Gastrocnemius medialis (tissue), 4 donors: ENCODE measurements at regions not wholly inside any gene's neighbourhood (a gene's known extent, or its start where the extent isn't known, plus 50 kb on each side); places are given as distances from the start of the nearest gene placed in this dataset.

Source experiments
- ATAC-seq, 2 donors: fragments of 150-250 bp; one replicate each; pipeline ENCODE4 v1.9.1; 2016
- DNase-seq, 2 donors: peaks; one replicate each; pipeline ENCODE4 v3.0.0-alpha.2; 2019
- H3K27ac ChIP-seq, 4 donors: fragments of 200-600 bp; sonication (generic); 1 replicate in 1 of 4; 2 replicates in 3 of 4; pipeline ENCODE4 v1.5.1; 2016 to 2018; ENCODE audit warnings: mild to moderate bottlenecking in 2 of 4, moderate library complexity in 1 of 4
- H3K27me3 ChIP-seq, 3 donors: fragments of 200-600 bp; sonication (generic) in 2 of 3; 1 replicate in 1 of 3; 2 replicates in 2 of 3; pipeline versions ENCODE4 v1.5.1 to v1.6.0; 2016 to 2019; ENCODE audit warnings: mild to moderate bottlenecking in 1 of 3, moderate library complexity in 1 of 3
- H3K36me3 ChIP-seq, 2 donors: fragments of 200-600 bp; sonication (generic) in 1 of 2; one replicate each; pipeline ENCODE4 v1.5.1; 2017 to 2018
- H3K4me1 ChIP-seq, 2 donors: fragments of 200-600 bp; sonication (generic) in 1 of 2; one replicate each; pipeline ENCODE4 v1.5.1; 2016 to 2017; ENCODE audit warnings: mild to moderate bottlenecking in 2 of 2
- H3K4me3 ChIP-seq, 4 donors: fragments of 200-600 bp; sonication (generic) in 3 of 4; 1 replicate in 1 of 4; 2 replicates in 3 of 4; pipeline ENCODE4 v1.5.1; 2016 to 2019; ENCODE audit warnings: mild to moderate bottlenecking in 2 of 4
- H3K9me3 ChIP-seq, 3 donors: fragments of 200-600 bp; sonication (generic) in 2 of 3; 1 replicate in 1 of 3; 2 replicates in 2 of 3; pipeline ENCODE4 v1.5.1; 2016 to 2019
- POLR2A ChIP-seq, 2 donors: fragments of 450-650 bp; IDR thresholded peaks; one replicate each; pipeline ENCODE4 v1.6.1; 2017; ENCODE audit warnings: antibody characterized with exemption in 2 of 2, mild to moderate bottlenecking in 2 of 2, moderate library complexity in 2 of 2
- in situ Hi-C, 4 donors: fragments of 200-750 bp; cut with MboI; loops; one replicate each; pipeline versions ENCODE4 v1.15.0 to v1.8.0; 2017; ENCODE audit warnings: low sequenced_read_pairs in 4 of 4
- intact Hi-C: fragments of 100-400 bp; cut with DNase I; formaldehyde crosslinking; loops from one replicate; pipeline ENCODE4 v1.15.1; 2023; ENCODE audit warnings: low total_unique reads
- TF ChIP-seq, protein P1 (sequence below), 5 experiments: fragments of 450-650 bp in 3 of 5; fragments of 200-600 bp in 2 of 5; sonication (generic) in 2 of 5; IDR thresholded peaks in 4 of 5; conservative IDR thresholded peaks in 1 of 5; 1 replicate in 4 of 5; 2 replicates in 1 of 5; pipeline ENCODE4 v1.5.1; 2016 to 2019; ENCODE audit warnings: antibody characterized with exemption in 5 of 5, mild to moderate bottlenecking in 3 of 5, moderate library complexity in 3 of 5

DNA sequence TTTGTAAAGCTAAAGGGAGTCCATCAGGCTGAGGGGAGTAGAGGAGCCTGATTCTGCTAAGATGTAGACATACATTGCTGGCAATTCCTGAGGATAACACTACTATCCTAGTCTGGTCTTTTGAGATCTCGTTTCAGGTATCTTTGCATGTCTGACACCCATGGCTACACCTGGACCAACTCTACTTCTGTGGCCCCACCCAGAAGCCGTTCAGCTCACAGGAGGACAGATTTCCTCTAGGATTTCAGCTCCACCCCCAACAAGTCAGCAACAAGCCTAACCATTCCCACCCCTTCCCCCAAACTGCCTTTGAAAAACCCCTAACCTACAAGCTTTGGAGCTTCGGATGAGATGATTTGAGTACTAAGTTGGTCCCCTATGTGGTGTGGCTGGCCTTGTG, 848.2 kb downstream of the NLGN4X start:
- no peak for TF ChIP-seq POLR2A (IDR thresholded peaks at IDR 0.05)
- TF ChIP-seq, protein P1, sequence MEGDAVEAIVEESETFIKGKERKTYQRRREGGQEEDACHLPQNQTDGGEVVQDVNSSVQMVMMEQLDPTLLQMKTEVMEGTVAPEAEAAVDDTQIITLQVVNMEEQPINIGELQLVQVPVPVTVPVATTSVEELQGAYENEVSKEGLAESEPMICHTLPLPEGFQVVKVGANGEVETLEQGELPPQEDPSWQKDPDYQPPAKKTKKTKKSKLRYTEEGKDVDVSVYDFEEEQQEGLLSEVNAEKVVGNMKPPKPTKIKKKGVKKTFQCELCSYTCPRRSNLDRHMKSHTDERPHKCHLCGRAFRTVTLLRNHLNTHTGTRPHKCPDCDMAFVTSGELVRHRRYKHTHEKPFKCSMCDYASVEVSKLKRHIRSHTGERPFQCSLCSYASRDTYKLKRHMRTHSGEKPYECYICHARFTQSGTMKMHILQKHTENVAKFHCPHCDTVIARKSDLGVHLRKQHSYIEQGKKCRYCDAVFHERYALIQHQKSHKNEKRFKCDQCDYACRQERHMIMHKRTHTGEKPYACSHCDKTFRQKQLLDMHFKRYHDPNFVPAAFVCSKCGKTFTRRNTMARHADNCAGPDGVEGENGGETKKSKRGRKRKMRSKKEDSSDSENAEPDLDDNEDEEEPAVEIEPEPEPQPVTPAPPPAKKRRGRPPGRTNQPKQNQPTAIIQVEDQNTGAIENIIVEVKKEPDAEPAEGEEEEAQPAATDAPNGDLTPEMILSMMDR (IDR thresholded peaks at IDR 0.05 in 4 of 5, conservative IDR thresholded peaks at IDR 0.05 in 1 of 5), result no peak
- DNase-seq (no peak), ATAC-seq (no peak)
- intact Hi-C loops, result no loop called here
- no peaks in the 10 kb centered on the region for H3K9me3 ChIP-seq
- H3K4me3 ChIP-seq, result no peak overlapping the region
- H3K36me3 ChIP-seq, result no peaks in the 10 kb centered on the region
- H3K4me1 ChIP-seq, result no peaks in the 10 kb centered on the region
- H3K27ac ChIP-seq, result no peak overlapping the region
- H3K27me3 ChIP-seq, result no peaks in the 10 kb centered on the region
- in situ Hi-C loops, result no loop called here

DNA sequence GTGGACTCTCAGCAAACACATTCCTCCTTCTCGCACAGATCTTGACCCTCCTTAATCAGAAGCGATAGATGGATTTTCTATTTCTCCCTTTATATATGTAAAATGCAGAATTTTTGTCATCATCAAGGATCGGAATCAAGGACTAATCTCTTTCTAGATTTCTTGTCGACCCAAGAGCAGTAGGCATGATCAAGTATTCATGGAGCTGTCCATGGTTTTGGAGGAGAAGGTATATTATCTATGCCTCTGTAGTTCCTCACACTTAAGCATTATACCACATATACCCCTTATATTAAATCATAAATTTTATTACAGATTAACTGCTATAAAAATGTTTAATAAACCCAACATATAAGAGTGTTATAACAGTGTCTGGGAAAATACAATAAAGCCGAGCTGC, 886.8 kb downstream of the NLGN4X start:
- DNase-seq (no peak), ATAC-seq (no peak)
- Histone ChIP-seq H3K27ac (no peak overlapping the region), H3K4me3 (no peak overlapping the region), H3K4me1 (no peaks in the 10 kb centered on the region), H3K9me3 (no peaks in the 10 kb centered on the region), H3K36me3 (no peaks in the 10 kb centered on the region), H3K27me3 (no peaks in the 10 kb centered on the region)
- in situ Hi-C loops (loop anchor here in 1 of 4 donors (25.0 kb wide), 1 partner anchor 105 kb away; no protein-coding TSS in a partner anchor), intact Hi-C loops (no loop called here)
- TF ChIP-seq, protein P1 (IDR thresholded peaks at IDR 0.05 in 4 of 5, conservative IDR thresholded peaks at IDR 0.05 in 1 of 5), result no peak
- TF ChIP-seq POLR2A (IDR thresholded peaks at IDR 0.05), result no peak

DNA sequence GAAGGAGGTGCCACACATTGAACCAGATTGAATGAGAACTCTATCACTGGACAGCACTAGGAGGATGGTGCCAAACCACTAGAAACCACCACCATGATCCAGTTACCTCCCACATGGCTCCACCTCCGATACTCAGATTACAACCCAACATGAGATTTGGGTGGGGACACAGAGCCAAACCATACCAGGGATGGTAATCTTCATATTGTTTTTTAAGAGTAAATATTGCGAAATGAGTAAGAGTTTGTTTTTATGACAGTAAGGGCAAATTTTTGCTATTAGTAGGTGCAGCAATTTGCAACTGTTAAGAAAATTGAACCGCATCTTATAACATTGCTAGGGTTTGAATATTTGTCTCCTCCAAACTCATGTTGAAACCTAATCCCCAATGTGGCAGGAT, 891.5 kb downstream of the NLGN4X start:
- DNase-seq (no peak), ATAC-seq (no peak)
- intact Hi-C loops (no loop called here), in situ Hi-C loops (loop anchor here in 1 of 4 donors (25.0 kb wide), 1 partner anchor 100 kb away; no protein-coding TSS in a partner anchor)
- TF ChIP-seq POLR2A (IDR thresholded peaks at IDR 0.05), result no peak
- TF ChIP-seq, protein P1 (IDR thresholded peaks at IDR 0.05 in 4 of 5, conservative IDR thresholded peaks at IDR 0.05 in 1 of 5), result no peak
- Histone ChIP-seq H3K36me3 (no peaks in the 10 kb centered on the region), H3K4me1 (no peaks in the 10 kb centered on the region), H3K4me3 (no peak overlapping the region), H3K27me3 (no peaks in the 10 kb centered on the region), H3K9me3 (no peaks in the 10 kb centered on the region), H3K27ac (no peak overlapping the region)

DNA sequence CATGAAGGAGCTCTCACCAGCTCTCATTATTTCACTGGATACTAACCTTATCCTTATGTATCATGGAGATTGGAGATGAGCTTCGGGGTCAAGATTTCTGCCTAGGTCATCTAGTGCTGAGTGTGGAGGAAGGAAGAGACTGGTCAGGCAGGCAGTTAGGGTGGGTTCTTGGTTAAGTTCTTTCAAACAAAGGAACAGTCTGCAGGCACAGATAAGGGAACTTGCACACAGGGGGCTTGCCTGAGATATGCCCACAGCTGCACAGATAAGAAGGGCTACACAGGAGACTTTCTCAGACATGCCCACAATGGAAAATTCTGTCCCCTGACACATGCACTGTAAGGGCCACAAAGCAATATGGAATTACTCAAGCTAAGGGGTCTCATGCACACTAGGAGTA, 904.1 kb downstream of the NLGN4X start:
- no peak for ATAC-seq
- no peak overlapping the region for H3K4me3 ChIP-seq
- in situ Hi-C loops, result no loop called here
- no peak overlapping the region for H3K27ac ChIP-seq
- H3K9me3 ChIP-seq, result no peaks in the 10 kb centered on the region
- no peaks in the 10 kb centered on the region for H3K36me3 ChIP-seq
- H3K4me1 ChIP-seq, result no peaks in the 10 kb centered on the region
- intact Hi-C loops, result no loop called here
- DNase-seq, result no peak
- H3K27me3 ChIP-seq, result no peaks in the 10 kb centered on the region
- TF ChIP-seq, protein P1 (IDR thresholded peaks at IDR 0.05 in 4 of 5, conservative IDR thresholded peaks at IDR 0.05 in 1 of 5), result no peak
- TF ChIP-seq POLR2A (IDR thresholded peaks at IDR 0.05), result no peak

DNA sequence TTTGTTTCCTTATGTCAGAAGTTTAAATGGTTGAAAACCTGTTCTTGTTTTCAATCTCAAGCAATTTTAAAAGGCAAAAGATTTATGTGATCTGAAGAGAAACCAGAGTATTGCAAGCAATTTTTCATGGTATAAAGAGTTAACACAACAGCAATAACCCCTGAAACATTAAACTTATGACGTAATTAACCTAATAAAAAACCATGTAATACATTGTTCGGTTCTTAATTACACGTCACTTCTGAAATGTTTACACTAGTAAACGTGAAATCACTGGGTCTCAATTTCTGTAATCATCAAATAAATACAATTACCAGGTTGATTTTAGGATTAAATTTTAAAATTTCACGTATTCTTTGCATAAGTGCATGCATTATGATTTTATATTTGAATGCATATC, 914.5 kb downstream of the NLGN4X start:
- Histone ChIP-seq H3K27ac (no peak overlapping the region), H3K36me3 (no peaks in the 10 kb centered on the region), H3K4me3 (no peak overlapping the region), H3K27me3 (no peaks in the 10 kb centered on the region), H3K9me3 (no peaks in the 10 kb centered on the region), H3K4me1 (no peaks in the 10 kb centered on the region)
- in situ Hi-C loops (no loop called here), intact Hi-C loops (no loop called here)
- DNase-seq, result no peak
- TF ChIP-seq POLR2A (IDR thresholded peaks at IDR 0.05), result no peak
- TF ChIP-seq, protein P1 (IDR thresholded peaks at IDR 0.05 in 4 of 5, conservative IDR thresholded peaks at IDR 0.05 in 1 of 5), result no peak
- no peak for ATAC-seq
